ENCODE measurements at regions not wholly inside any gene's neighbourhood (a gene's known extent, or its start where the extent isn't known, plus 50 kb on each side); places are given as distances from the start of the nearest gene placed in this dataset.

GRCh38 chr16:52603015-52603414 lies 56.1 kb upstream of the TOX3 start:
- Histone ChIP-seq H2AFZ (no peak overlapping the region), H3K4me2 (no peak overlapping the region), H3K79me2 (replicated peaks; ENCODE audit: insufficient read depth) (no peaks in the 10 kb centered on the region), H3K27ac (ENCODE audit: low read depth) (no peak overlapping the region), H3F3A (replicated peaks; ENCODE audit: low read depth) (no peaks in the 10 kb centered on the region), H3K27me3 (ENCODE audit: insufficient read depth) (no peaks in the 10 kb centered on the region), H3K4me3 (no peak overlapping the region), H3K36me3 (ENCODE audit: insufficient read depth) (no peaks in the 10 kb centered on the region), H4K20me1 (replicated peaks; ENCODE audit: insufficient read depth) (no peaks in the 10 kb centered on the region), H3K9me2 (ENCODE audit: insufficient read depth) (peaks cover 3% of the 10 kb centered on the region), H3K4me1 (ENCODE audit: insufficient read depth) (no peaks in the 10 kb centered on the region)
- ATAC-seq (no peak), DNase-seq (ENCODE audit: low spot score) (no peak)
- H3K4me1 Mint-ChIP-seq: peaks cover 1% of the 10 kb centered on the region; the same call in 1 of the 3 replicates
- H3K4me3 Mint-ChIP-seq: no peak overlapping the region
- TF ChIP-seq CTCF (conservative IDR thresholded peaks at IDR 0.05; ENCODE audit: low read depth in 2 of 2) (no peak), ETS1 (IDR thresholded peaks at IDR 0.05) (no peak), CREB1 (CRISPR knock-in tag; IDR thresholded peaks at IDR 0.05; ENCODE audit: low read depth) (no peak), ZNF114 (CRISPR knock-in tag; IDR thresholded peaks at IDR 0.05) (no peak), STAT1 (IDR thresholded peaks at IDR 0.05; ENCODE audit: unreplicated experiment) (no peak)
- no peaks in the 10 kb centered on the region for H3K27me3 Mint-ChIP-seq (ENCODE audit: insufficient read depth, low read depth, poor library complexity)
- H3K36me3 Mint-ChIP-seq (ENCODE audit: low read depth): no peaks in the 10 kb centered on the region
- no peaks in the 10 kb centered on the region for H3K9me3 Mint-ChIP-seq
- no peak overlapping the region for H3K27ac Mint-ChIP-seq

- Histone ChIP-seq H3K27me3 (ENCODE audit: insufficient read depth) (no peaks in the 10 kb centered on the region), H3K36me3 (ENCODE audit: insufficient read depth) (no peaks in the 10 kb centered on the region), H3K4me2 (no peak overlapping the region), H2AFZ (0 out of 2 replicates have a peak overlapping the region, but pooled peaks have one; percentile 3), H3K79me2 (replicated peaks; ENCODE audit: insufficient read depth) (no peaks in the 10 kb centered on the region), H3K27ac (ENCODE audit: low read depth) (no peak overlapping the region), H3K4me1 (ENCODE audit: insufficient read depth) (no peaks in the 10 kb centered on the region), H3K9me2 (ENCODE audit: insufficient read depth) (peaks cover 3% of the 10 kb centered on the region; the same call in 1 of the 2 replicates), H4K20me1 (replicated peaks; ENCODE audit: insufficient read depth) (no peaks in the 10 kb centered on the region), H3F3A (replicated peaks; ENCODE audit: low read depth) (no peaks in the 10 kb centered on the region), H3K4me3 (no peak overlapping the region)
- Mint-ChIP-seq H3K9me3 (no peaks in the 10 kb centered on the region), H3K4me1 (peaks cover 7% of the 10 kb centered on the region; the same call in 2 of the 3 replicates), H3K27ac (0 out of 2 replicates have a peak overlapping the region, but pooled peaks have one; percentile 4), H3K27me3 (ENCODE audit: insufficient read depth, low read depth, poor library complexity) (no peaks in the 10 kb centered on the region), H3K4me3 (no peak overlapping the region), H3K36me3 (ENCODE audit: low read depth) (no peaks in the 10 kb centered on the region)
- ATAC-seq (peak; percentile 78), DNase-seq (ENCODE audit: low spot score) (peak; percentile 77)
- TF ChIP-seq JUNB (IDR thresholded peaks at IDR 0.05; ENCODE audit: unreplicated experiment) (no peak), EZH2phosphoT487 (IDR thresholded peaks at IDR 0.05; ENCODE audit: unreplicated experiment) (no peak), ZNF331 (CRISPR knock-in tag; IDR thresholded peaks at IDR 0.05; ENCODE audit: low read depth) (no peak), ZNF462 (CRISPR knock-in tag; IDR thresholded peaks at IDR 0.05) (no peak), POLR2AphosphoS5 (IDR thresholded peaks at IDR 0.05; ENCODE audit: low read depth) (no peak), NANOG (IDR thresholded peaks at IDR 0.05; ENCODE audit: borderline replicate concordance) (no peak), ZNF114 (CRISPR knock-in tag; IDR thresholded peaks at IDR 0.05) (no peak)
These were observed 51.0 kb upstream of the TOX3 start for GRCh38 chr16:52597772-52598483.

Data from GM23338 (cell line).